HG03439 (cell line): ENCODE measurements at regions not wholly inside any gene's neighbourhood (a gene's known extent, or its start where the extent isn't known, plus 50 kb on each side); places are given as distances from the start of the nearest gene placed in this dataset.
"Not testable (repeated sequence)": the region's sequence is repeated elsewhere in the genome, so short reads cannot be mapped to it uniquely, and the experiment has no call there.

Experiments used
- ATAC-seq: cut with Tn5 transposase; IDR thresholded peaks from one replicate; pipeline ENCODE4 v1.9.1; 2021; ENCODE audit warnings: mild to moderate bottlenecking, moderate library complexity; ENCODE audit not compliant: unreplicated experiment

DNA sequence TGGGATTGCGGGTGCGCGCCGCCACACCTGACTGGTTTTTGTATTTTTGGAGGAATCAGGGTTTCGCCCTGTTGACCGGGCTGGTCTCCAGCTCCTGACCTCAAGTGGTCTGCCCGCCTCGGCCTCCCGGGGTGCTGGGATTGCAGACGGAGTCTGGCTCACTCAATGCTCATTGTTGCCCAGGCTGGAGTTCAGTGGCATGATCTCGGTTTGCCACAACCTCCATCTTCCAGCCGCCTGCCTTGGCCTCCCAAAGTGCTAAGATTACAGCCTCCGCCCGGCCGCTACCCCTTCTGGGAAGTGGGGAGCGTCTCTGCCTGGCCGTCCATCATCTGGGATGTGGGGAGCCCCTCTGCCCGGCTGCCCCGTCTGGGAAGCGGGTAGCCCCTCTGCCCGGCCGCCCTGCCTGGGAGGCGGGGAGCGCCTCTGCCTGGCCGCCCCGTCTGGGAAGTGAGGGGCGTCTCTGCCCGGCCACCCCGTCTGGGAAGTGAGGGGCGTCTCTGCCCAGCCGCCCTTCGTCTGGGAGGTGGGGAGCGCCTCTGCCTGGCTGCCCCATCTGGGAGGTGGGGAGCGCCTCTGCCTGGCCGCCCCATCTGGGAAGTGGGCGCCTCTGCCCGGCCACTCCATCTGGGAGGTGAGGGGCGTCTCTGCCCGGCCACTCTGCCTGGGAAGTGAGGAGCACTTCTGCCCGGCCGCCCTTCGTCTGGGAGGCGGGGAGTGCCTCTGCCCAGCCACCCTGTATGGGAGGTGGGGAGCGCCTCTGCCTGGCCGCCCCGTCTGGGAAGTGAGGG, 381.8 kb upstream of the MIS18BP1 start:
- ATAC-seq: not testable (repeated sequence)

DNA sequence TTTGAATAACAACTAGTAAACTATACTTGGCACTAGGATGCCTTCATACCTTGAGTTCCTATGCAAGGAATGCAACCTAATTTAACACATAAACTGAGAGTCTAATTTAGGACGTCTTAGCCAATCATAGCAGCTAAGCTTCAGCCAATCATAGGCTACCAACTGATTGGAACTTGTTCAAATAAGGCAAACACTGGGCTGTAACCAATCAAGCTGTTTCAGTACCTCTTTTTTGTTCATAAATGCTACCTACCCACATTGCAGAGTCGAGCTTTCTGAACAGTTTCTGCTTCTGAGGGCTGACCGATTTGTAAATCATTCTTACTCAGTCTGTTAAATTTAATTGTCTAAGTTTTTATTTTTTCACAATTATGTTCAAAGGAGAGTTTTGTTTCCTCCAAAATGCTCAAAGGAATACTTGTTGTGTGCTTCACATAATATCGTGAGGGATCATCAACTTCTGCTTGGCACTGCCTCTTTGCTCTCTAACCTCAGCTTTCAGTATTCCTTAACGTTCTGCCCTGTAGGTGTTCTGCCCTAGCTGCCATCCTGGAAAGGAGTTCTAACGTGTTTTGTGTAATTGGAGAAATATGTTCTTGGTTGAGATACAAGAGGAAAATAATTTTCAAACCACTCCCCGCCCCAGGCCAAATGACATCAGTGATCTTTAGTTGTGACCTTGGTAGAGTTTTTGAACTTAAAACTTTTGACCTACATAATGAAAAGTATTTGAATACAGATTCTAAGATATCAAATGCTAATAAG, 380.4 kb upstream of the MIS18BP1 start:
- no peak for ATAC-seq

DNA sequence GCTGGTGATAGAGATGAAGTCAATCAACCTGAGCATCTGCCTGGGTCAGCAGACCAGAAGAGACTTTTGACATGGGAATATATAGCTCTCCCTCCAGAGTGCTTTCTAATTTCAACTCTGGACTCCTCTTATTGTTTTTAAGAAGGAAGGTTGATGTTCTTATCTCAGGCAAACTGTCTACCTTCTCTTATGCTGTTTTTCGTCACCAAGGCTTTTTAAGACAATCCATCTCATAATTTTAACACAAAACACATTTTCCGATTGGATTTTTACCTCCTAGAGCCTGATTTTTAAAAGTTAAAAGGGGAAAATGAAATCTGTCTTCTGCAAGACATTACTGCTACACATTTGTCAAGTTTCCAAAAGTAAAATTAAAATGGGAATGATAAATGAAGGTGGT, 368.7 kb upstream of the MIS18BP1 start:
- no peak for ATAC-seq

DNA sequence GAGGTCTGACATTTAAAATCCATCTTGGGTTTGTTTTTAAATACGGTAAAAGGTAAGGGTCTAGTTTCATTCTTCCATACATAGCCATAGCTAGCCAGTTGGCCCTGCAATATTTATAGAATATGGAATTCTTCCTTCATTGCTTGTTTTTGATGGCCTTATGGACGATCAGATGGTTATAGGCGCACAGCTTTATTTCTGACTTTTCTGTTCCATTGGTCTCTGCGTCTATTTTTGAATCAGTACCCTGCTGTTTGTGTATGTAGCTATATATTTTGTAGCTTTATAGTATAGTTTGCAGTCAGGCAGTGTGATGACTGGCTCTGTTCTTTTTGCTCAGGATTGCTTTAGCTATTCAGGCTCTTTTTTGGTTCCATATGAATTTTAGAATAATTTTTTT, 366.8 kb upstream of the MIS18BP1 start:
- no peak for ATAC-seq

DNA sequence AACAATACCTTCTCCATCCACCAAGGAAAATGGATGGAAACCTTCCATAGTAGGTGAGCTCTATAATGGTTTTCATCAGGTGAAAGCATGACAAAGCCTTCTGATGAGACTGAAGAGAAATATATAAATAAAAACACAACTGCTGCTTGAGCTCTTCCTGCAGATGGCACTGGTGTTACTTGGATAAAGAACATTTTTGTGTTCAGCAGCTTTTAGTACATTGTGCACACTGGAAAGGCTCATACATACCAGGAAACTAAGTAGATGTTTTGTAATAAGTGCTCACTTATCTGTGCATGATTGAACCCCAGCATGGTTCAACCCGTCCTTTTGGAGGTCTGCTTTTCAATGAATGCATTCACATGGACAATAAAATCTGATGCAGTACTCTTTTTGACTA, 357.3 kb upstream of the MIS18BP1 start:
- ATAC-seq: no peak

DNA sequence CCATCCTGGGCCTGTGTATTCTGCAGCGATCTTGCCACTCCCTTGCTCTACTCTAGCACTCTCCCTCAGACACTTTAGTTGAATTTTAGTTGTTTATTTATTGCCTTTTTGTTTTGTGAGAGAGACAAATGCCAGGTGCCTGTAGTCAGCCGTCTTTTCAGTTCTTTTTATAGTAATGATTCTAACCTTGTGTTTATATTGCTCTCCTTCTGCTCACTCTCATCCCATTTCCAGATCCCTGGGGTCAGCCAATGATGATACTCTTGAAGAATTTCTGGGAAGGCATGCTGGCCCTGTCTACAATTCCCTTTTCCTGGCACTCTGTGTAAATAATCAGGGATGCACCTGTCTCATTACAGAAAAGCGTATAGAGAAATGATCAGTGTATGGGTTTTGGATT, 334.1 kb upstream of the MIS18BP1 start:
- no peak for ATAC-seq

DNA sequence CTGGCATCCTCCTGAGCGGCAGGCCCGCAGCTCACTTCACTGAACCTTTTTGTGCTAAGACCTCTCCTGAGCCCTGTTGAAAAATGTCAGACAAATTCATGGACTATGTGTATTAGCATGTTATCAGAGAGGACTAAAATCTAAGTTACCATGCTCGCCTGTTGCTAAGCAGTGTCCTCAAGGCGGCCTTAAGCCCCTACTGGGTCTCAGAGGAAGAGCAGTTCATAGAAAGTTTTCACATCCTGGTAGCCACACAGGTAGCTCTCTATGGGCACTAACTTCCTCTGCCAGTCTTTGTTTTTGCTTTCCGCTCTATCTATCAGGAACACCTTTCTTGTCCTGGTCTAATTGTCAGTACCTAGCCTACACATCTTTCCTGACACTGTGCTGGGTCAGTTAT, 306.6 kb upstream of the MIS18BP1 start:
- ATAC-seq: no peak

DNA sequence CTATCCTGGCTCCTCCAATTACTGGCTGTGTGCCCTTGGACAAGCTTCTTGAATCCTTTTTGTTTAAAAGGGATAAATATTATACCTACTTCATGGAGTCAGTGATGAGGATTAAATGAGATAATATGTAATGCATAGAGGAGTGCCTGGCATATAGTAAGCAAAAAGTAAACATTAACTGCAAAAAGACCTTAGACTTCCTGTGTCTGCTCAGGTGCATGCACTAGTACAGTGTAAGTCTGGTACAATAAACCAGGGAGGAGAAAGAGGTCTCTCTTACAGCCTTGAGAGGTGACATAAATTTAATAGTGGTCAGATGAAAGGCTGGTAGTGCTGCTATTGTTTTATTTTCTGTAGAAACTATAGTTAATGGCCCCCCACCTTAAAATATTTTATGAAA, 305.2 kb upstream of the MIS18BP1 start:
- ATAC-seq: no peak

DNA sequence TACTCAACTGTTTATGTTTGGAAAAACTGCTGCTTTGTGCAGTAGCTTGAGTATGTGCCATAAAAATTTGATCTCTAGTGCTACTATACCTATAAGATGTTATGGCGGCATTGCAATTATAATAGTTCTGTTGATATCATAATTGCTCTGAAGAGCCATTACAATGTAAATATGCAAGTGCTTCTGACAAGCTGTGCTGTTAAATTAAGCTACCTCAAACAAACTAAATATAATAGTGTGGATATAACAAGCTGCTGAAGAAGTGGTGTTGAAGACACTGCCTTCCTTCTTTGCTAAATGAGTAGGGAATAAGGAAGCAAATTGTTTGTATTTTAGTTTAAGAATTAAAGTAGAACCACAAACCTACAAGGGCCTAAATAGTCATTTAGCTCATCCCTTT, 301.0 kb upstream of the MIS18BP1 start:
- ATAC-seq: no peak

DNA sequence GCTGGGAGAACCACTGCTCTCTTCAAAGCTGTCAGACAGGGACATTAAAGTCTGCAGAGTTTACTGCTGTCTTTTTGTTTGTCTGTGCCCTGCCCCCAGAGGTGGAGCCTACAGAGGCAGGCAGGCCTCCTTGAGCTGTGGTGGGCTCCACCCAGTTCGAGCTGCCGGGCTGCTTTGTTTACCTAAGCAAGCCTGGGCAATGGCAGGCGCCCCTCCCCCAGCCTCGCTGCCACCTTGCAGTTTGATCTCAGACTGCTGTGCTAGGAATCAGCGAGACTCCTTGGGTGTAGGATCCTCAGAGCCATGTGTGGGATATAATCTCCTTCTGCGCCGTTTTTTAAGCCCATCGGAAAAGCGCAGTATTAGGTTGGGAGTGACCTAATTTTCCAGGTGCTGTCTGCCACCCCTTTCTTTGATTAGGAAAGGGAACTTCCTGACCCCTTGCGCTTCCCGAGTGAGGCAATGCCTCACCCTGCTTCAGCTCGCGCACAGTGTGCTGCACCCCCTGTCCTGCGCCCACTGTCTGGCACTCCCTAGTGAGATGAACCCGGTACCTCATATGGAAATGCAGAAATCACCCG, 298.3 kb upstream of the MIS18BP1 start:
- not testable (repeated sequence) for ATAC-seq

DNA sequence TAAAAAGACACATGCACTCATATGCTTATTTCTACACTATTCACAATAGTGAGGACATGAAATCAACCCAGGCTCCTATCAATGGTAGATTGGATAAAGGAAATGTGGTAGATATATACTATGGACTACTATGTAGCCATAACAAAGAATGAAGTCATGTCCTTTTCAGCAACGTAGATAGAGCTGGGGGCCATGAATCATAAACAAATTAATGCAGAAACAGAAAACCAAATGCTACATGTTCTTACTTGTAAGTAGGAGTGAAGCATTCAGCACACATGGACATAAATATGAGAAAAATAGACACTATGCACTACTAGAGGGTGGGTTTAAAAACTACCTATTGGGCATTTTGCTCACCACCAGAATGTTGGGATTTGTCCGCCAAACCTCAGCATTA, 278.0 kb upstream of the MIS18BP1 start:
- ATAC-seq: no peak

DNA sequence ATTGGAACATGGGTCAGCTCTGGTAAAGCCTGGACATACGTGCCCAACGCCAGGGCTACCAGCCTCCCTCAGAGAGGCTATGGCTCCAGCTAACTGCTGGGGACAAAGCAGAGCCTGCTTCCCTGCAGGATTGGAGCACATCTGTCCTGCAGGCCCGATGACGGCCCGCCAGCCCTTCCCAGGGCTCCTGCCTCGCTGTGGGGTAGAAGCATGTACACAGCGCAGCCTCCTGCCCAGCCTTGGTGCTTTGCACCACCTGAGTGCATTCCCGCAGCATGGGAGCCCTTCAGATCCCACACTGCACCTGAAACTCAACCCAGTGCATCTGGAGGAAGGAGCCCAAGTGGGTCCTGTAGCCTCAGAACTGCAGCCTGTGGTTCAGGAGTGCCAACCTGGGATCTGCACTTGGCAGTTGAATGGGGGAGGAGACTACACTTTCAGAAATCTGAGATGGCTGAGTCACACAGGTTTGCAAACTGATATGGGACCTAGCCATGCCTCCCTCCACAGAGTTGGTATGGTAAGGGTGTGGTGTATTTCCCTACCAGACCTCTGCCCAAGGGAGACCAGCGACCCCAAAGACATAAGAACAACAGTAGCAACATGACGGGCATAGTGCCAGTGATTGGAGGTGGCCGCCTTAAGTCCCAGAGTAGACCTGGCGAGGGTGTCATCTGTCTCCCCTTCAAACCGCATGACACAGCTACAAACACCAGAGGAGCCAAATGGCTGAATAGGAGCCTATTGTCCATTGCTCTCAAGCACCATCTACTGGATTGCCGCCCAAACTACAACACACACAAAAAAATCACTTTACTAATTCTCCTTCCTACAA, 273.9 kb upstream of the MIS18BP1 start:
- ATAC-seq: peak; percentile 86

DNA sequence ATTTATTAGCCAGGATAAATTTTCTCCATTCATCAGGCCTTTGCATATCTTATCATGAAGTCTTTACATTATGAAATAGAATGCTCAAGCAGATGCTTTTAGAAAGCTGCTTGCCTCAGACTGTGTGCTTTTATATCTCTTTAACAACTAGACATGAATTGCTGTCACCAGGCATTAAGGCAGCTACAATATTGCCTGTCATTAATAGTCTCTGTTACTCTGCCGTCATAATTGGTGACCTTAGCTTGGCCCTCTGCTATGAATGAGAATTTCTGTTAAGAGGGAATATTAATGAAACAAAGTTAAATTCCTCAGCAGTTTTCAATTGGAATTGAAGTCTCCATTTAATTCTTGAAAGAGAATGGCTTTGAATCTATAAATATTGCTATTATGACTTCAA, 266.8 kb upstream of the MIS18BP1 start:
- no peak for ATAC-seq

DNA sequence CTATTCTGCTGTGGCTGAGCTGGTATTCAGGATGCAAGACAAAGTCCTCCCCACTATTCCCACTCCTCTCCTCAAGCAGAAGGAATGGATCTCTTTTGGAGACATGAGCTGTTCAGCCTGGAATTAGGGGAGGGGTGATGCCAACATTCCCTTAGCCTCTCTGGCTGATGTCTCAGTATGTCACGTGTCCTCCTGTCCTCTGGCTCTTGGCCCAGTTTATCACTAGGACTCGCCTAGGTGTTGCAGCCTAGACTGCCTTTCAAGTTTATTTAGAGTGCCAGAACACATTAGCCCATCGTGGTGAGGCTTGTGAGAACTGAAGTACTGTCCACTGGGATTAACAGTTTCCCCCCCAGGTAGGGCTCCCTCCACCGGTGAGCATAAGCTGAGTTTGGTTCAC, 239.9 kb upstream of the MIS18BP1 start:
- no peak for ATAC-seq

DNA sequence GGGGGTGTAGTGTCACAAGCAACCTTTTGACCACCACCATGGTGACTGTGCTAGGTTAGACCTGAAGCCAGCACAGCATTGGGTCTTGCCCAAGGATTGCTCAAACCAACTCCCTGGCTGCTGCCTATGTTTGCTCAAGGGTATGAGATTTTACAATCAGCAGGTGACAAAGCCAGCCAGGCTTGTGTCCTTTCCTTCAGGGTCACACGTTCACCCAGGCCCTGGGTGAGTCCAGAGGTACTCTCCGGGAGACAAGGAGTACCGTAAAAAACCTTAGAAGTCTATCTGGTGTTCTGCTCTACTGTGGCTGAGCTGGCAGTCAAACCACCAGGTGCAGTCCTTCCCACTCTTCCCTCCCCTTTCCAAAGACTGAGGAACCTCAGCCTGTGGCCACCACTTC, 238.9 kb upstream of the MIS18BP1 start:
- no peak for ATAC-seq

DNA sequence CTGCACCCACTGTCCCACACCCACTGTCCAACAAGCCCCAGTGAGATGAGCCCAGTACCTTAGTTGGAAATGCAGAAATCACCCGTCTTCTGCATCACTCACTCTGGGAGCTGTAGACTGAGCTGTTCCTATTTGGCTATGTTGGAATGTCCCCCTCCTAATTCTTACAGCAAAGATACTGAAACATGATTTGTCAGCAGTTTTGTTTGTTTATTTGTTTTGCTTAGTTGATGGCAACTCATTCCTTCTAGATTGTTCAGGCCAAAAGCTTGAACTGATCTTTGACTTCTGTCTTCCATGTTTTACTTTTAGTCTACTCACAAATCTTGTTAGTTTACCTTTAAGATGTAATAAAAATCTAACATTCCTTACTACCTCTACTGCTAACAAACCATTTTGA, 233.6 kb upstream of the MIS18BP1 start:
- no peak for ATAC-seq

DNA sequence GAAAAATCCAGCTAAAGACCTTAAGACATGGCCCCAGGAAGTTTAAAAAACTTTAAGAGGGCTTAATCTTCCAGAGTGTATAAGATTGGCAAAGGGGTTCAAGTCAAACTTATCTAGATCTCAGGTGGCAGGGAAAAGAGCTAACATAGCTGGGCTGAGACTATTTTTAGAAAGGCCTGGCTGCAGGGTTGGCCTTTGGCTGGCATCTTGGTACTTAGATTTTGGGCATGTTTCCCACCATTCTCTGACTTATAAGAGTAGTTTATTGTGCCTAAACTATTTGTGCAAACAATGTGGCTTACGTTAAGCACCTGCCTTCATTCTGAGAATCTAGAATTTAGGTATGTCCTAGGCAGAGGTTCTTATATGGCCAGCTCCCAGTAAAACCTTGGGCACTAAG, 214.0 kb upstream of the MIS18BP1 start:
- ATAC-seq: no peak

DNA sequence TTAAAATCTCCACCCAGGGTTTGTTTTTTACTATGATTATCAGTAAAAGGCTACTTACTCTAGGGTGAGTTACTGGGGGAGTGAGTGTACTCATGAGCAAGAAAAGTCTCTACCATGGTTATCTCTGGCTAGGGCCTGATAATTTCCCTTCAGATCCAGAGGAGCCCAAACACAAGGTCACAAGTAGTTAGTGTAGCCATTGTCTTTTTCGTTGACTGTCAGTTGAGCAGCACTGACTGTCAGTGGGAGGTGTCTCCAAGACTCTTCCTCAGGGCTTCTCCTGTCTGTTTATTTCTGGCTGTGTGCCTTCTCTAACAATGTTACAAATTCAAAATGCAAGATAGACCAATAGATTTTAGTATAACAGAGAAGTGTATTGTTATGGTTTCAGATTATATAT, 181.2 kb upstream of the MIS18BP1 start:
- ATAC-seq: no peak

DNA sequence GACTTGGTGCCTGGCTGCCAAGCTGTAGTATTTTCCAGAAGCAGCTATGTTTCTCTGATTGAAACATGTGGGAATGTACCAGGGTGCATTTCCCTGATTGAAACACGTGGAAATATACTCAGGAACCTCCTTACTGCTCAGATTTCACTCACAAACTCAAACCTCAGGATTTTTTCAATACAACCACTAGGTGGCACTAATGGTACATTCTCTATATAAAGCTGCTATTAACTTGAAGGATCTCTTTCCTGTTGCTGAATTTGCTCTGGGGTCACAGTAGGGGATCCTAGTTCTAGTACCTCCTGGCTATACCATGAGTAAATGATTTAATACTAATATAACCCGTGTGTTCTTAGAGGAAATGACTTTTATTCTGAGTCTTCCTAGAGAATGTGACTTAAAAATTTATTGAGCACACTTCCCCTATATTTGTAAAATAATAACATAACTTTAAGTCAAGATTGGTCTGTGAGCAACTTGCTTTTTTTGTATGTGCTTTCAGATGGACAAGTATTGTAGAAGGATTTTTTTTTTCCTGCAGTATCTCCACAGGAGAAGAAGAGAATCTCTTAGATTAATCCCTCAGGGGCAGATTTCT, 173.8 kb upstream of the MIS18BP1 start:
- ATAC-seq: peak; percentile 76

DNA sequence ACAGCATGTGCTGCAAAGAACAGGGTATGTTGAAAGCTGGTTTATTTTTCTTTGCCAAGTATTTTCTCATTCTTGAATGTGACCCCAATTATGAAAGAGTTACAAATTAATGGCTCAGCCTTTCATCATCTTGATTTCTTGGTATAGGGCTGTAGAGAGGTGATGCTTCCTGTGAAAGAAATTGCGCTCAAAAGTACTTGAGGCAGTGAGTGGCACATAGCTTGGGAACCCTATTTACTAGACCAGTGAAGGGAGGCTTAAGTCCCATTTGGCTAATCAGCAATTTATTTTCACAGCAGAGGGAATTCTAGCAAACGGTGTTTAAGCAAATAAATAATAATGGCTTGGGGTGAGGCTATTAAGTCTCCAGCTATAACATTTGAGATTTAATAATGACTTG, 153.9 kb upstream of the MIS18BP1 start:
- ATAC-seq: no peak
